GM06990 (cell line): ENCODE measurements at regions not wholly inside any gene's neighbourhood (a gene's known extent, or its start where the extent isn't known, plus 50 kb on each side); places are given as distances from the start of the nearest gene placed in this dataset.

Source experiments
- DNase-seq: peaks from one replicate; pipeline ENCODE4 v3.0.0-alpha.2; 2011; ENCODE audit not compliant: insufficient read length; ENCODE audit errors: extremely low read depth
- H3K27me3 ChIP-seq: replicated peaks from 2 replicates; pipeline ENCODE4 v1.6.0; 2011; ENCODE audit warnings: low read length; ENCODE audit not compliant: control insufficient read depth, insufficient read depth
- H3K36me3 ChIP-seq: 2 replicates; pipeline ENCODE4 v1.5.1; 2011; ENCODE audit warnings: low read length; ENCODE audit not compliant: control insufficient read depth, insufficient read depth
- H3K4me3 ChIP-seq: replicated peaks from 2 replicates; pipeline ENCODE4 v1.5.1; 2011; ENCODE audit warnings: low read depth, mild to moderate bottlenecking, control low read depth, low read length
- CTCF ChIP-seq: IDR thresholded peaks from 2 replicates; pipeline ENCODE4 v1.5.1; 2011; ENCODE audit warnings: low read length, control low read depth, mild to moderate bottlenecking, inconsistent platforms; ENCODE audit not compliant: insufficient read depth, poor library complexity, severe bottlenecking

DNA sequence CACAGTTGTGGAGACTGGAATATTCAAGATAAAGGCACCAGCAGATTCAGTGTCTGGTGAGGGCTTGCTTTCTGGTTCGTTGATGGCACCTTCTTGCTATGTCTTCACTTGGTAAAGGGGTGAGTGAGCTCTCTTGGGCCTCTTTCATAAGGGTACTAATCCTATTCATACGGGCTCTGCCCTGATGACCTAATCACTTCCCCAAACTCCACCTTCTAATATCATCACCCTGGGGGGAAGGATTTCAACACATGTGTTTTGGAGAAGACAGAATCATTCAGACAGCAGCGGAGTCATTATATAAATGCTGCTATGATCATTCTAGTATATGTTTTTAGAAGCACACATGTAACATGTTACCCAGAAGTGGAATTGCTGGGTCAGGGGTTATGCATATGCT lies 295.3 kb upstream of the CTSO start:
- no peak for DNase-seq
- TF ChIP-seq CTCF: no peak

GRCh38 chr4:156247470-156247869 lies 293.8 kb upstream of the CTSO start:
- no peak overlapping the region for H3K4me3 ChIP-seq
- TF ChIP-seq CTCF: no peak
- no peaks in the 10 kb centered on the region for H3K27me3 ChIP-seq
- no peak for DNase-seq
- no peaks in the 10 kb centered on the region for H3K36me3 ChIP-seq

More for the DNA sequence above, 295.3 kb upstream of the CTSO start:
- no peaks in the 10 kb centered on the region for H3K36me3 ChIP-seq
- H3K4me3 ChIP-seq: no peak overlapping the region
- H3K27me3 ChIP-seq: no peaks in the 10 kb centered on the region

- no peak for DNase-seq
- H3K27me3 ChIP-seq: no peaks in the 10 kb centered on the region
- TF ChIP-seq CTCF: no peak
- H3K4me3 ChIP-seq: no peak overlapping the region
- H3K36me3 ChIP-seq: no peaks in the 10 kb centered on the region
Measured at GRCh38 chr4:156243015-156243414, 289.3 kb upstream of the CTSO start.

- H3K36me3 ChIP-seq: no peaks in the 10 kb centered on the region
- H3K27me3 ChIP-seq: no peaks in the 10 kb centered on the region
- no peak overlapping the region for H3K4me3 ChIP-seq
- DNase-seq: no peak
- no peak for TF ChIP-seq CTCF
Measured at GRCh38 chr4:156242390-156242789, 288.7 kb upstream of the CTSO start.

DNA sequence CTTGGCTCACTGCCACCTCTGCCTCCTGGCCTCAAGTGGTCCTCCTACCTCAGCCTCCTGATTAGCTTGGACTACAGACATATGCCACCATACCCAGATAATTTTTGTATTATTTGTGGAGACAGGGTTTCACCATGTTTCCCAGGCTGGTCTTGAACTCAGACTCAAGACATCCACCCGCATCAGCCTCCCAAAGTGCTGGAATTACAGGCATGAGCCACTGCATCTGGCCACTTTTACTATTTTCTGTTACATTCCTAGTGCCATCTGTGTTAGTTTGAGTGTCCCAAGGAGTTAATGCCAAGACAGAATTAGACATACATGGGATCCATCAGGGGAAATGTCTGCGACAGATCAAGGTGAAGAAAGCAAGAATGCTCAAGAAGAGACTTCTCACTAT lies 288.2 kb upstream of the CTSO start:
- Histone ChIP-seq H3K36me3 (no peaks in the 10 kb centered on the region), H3K4me3 (no peak overlapping the region), H3K27me3 (no peaks in the 10 kb centered on the region)
- DNase-seq: no peak
- TF ChIP-seq CTCF: no peak

DNA sequence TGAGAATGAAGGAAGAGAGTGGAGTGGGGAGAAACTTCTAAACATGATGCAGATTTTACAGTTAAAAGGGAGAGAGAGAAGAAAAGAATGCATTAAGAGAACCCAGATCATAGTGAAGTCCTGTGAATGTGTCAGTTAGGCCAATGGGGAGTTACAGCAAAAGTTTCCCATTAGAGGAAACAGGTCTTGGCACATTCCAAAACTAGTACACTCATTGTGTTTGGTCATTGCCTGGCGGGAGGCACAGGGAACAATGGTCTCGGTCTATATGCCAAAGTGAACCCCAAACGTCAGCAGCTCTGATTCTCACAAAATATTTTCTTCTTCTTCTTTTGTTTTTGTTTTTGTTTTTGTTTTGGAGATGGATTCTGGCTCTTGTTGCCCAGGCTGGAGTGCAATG lies 284.5 kb upstream of the CTSO start:
- no peak for DNase-seq
- no peak for TF ChIP-seq CTCF
- Histone ChIP-seq H3K36me3 (no peaks in the 10 kb centered on the region), H3K27me3 (no peaks in the 10 kb centered on the region), H3K4me3 (no peak overlapping the region)
